A673 (cell line): ENCODE measurements at regions not wholly inside any gene's neighbourhood (a gene's known extent, or its start where the extent isn't known, plus 50 kb on each side); places are given as distances from the start of the nearest gene placed in this dataset.

Experiments
- BruUV-seq: library from RNA; stranded (reverse); fragments of 400-500 nt; replicated peaks from 2 replicates; lab custom pipeline; 2021; lab: Mats Ljungman, UMichigan
- CTCF ChIA-PET: fragments of 300-600 bp; sonication (Branson Sonifier 250); formaldehyde crosslinking; loops from one replicate; lab custom pipeline; 2022; ENCODE audit warnings: antibody characterized with exemption; lab: Charles Lee
- POLR2A ChIA-PET: fragments of 300-600 bp; sonication (Branson Sonifier 250); formaldehyde crosslinking; loops from one replicate; lab custom pipeline; 2022; ENCODE audit warnings: antibody characterized with exemption; ENCODE audit not compliant: low non-redundant PET; lab: Charles Lee
- DNase-seq: peaks from one replicate; pipeline ENCODE4 v3.0.0-alpha.2; 2015; ENCODE audit warnings: low spot score
- H3K27ac ChIP-seq: fragments of 200-600 bp; sonication (generic); 2 replicates; pipeline ENCODE4 v1.5.1; 2016; ENCODE audit warnings: mixed run types, low read depth, mild to moderate bottlenecking, mixed read lengths, antibody characterized with exemption, low read length; ENCODE audit not compliant: poor library complexity, severe bottlenecking
- H3K27me3 ChIP-seq: fragments of 200-600 bp; sonication (generic); replicated peaks from 2 replicates; pipeline ENCODE4 v1.6.1; 2017; ENCODE audit warnings: mixed run types, low read depth, mild to moderate bottlenecking, mixed read lengths, antibody characterized with exemption, low read length; ENCODE audit not compliant: insufficient read depth, poor library complexity
- H3K36me3 ChIP-seq: fragments of 200-600 bp; sonication (generic); 2 replicates; pipeline ENCODE4 v1.6.1; 2016; ENCODE audit warnings: mixed run types, mild to moderate bottlenecking, mixed read lengths, antibody characterized with exemption, low read length; ENCODE audit not compliant: insufficient read depth, poor library complexity, severe bottlenecking
- H3K4me1 ChIP-seq: fragments of 200-600 bp; sonication (generic); 2 replicates; pipeline ENCODE4 v1.6.1; 2017; ENCODE audit warnings: mixed run types, mild to moderate bottlenecking, mixed read lengths, antibody characterized with exemption, low read length; ENCODE audit not compliant: insufficient read depth, poor library complexity, severe bottlenecking
- H3K4me3 ChIP-seq: fragments of 200-600 bp; sonication (generic); 2 replicates; pipeline ENCODE4 v1.5.1; 2016; ENCODE audit warnings: low read depth, mixed run types, mild to moderate bottlenecking, mixed read lengths, low read length; ENCODE audit not compliant: poor library complexity, severe bottlenecking
- H3K9me3 ChIP-seq: fragments of 200-600 bp; sonication (generic); 2 replicates; pipeline ENCODE4 v1.6.1; 2016; ENCODE audit warnings: mixed run types, low read depth, mild to moderate bottlenecking, mixed read lengths, antibody characterized with exemption, low read length; ENCODE audit not compliant: poor library complexity, severe bottlenecking
- CTCF ChIP-seq: fragments of 300-800, 200-600 bp; sonication (generic); conservative IDR thresholded peaks from 2 replicates; pipeline ENCODE4 v1.5.1; 2017; ENCODE audit warnings: low read depth, mild to moderate bottlenecking, antibody characterized with exemption, low read length, moderate library complexity, mixed read lengths
- EZH2 ChIP-seq: fragments of 200-600 bp; sonication (generic); IDR thresholded peaks from 2 replicates; pipeline ENCODE4 v1.6.1; 2017; ENCODE audit warnings: borderline replicate concordance, low read depth, mild to moderate bottlenecking, mixed read lengths, antibody characterized with exemption, low read length; ENCODE audit not compliant: poor library complexity, severe bottlenecking
- intact Hi-C: fragments of 100-400 bp; cut with micrococcal nuclease; formaldehyde crosslinking; loops from one replicate; pipeline ENCODE4 v1.10.0; 2022; ENCODE audit not compliant: unreplicated experiment

DNA sequence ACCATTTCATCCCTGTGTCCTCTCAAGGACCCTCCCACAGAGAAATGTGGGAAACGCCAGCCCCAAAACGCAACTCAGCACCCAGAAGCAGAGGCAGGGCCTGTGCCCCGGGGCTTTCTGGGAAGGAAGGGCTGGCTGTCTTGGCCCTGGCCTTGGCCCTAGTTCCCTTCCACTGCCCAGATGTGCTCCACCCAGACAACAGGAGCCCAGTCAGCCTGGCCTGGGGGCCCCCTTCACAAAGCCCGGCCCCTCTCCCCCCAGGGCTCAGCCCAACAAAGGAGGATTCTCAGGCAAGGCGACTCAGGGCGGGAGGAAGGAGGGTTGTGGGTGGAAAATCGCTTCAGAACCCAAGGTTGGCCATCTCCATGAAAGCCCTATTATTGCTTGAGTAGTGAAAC, 82.5 kb downstream of the PJA1 start:
- H3K9me3 ChIP-seq = no peaks in the 10 kb centered on the region
- no peaks in the 10 kb centered on the region for H3K4me1 ChIP-seq
- DNase-seq = no peak
- BruUV-seq = no TSS peak
- no peaks in the 10 kb centered on the region for H3K36me3 ChIP-seq
- intact Hi-C loops = no loop called here
- no peak overlapping the region for H3K4me3 ChIP-seq
- POLR2A ChIA-PET = no interaction called here
- no peaks in the 10 kb centered on the region for H3K27me3 ChIP-seq
- no peak overlapping the region for H3K27ac ChIP-seq
- no peak for TF ChIP-seq EZH2
- no peak for TF ChIP-seq CTCF
- CTCF ChIA-PET = no interaction called here

GRCh38 chrX:69082055-69082752, 83.0 kb downstream of the PJA1 start:
- BruUV-seq = no TSS peak
- no peak for DNase-seq
- intact Hi-C loops = no loop called here
- Histone ChIP-seq H3K9me3 (no peaks in the 10 kb centered on the region), H3K4me1 (no peaks in the 10 kb centered on the region), H3K27me3 (no peaks in the 10 kb centered on the region), H3K4me3 (no peak overlapping the region), H3K36me3 (no peaks in the 10 kb centered on the region), H3K27ac (no peak overlapping the region)
- ChIA-PET POLR2A (no interaction called here), CTCF (no interaction called here)
- no peak for TF ChIP-seq CTCF
- no peak for TF ChIP-seq EZH2

- Histone ChIP-seq H3K27ac (no peak overlapping the region), H3K4me3 (no peak overlapping the region), H3K36me3 (no peaks in the 10 kb centered on the region), H3K9me3 (no peaks in the 10 kb centered on the region), H3K27me3 (no peaks in the 10 kb centered on the region), H3K4me1 (no peaks in the 10 kb centered on the region)
- BruUV-seq = no TSS peak
- TF ChIP-seq EZH2 (no peak), CTCF (no peak)
- CTCF ChIA-PET = no interaction called here
- no peak for DNase-seq
- POLR2A ChIA-PET = no interaction called here
- intact Hi-C loops = no loop called here
Measured at GRCh38 chrX:69080855-69081465, 84.3 kb downstream of the PJA1 start.
